SK-N-SH (cell line): ENCODE measurements at regions not wholly inside any gene's neighbourhood (a gene's known extent, or its start where the extent isn't known, plus 50 kb on each side); places are given as distances from the start of the nearest gene placed in this dataset.

Experiments
- CTCF ChIA-PET: fragments of 300-600, 350-600 bp; formaldehyde crosslinking; extraction: SDS; loops from one replicate; lab custom pipeline; 2021; lab: Yijun Ruan, JAX
- POLR2A ChIA-PET: fragments of 350-600 bp; sonication (Branson Sonifier 250); formaldehyde crosslinking; extraction: SDS; loops from one replicate; lab custom pipeline; 2020; ENCODE audit warnings: antibody characterized with exemption, inconsistent platforms; lab: Yijun Ruan, JAX
- DNase-seq: peaks from one replicate; pipeline ENCODE4 v3.0.0; 2012
- H2AFZ ChIP-seq: fragments of 200-600 bp; sonication (generic); 2 replicates; pipeline ENCODE4 v1.8.1; 2016; ENCODE audit warnings: antibody characterized with exemption, mild to moderate bottlenecking, low read depth
- H3F3A ChIP-seq: fragments of 200-600 bp; sonication (generic); replicated peaks from 2 replicates; pipeline ENCODE3; 2016; ENCODE audit warnings: antibody characterized with exemption, mild to moderate bottlenecking; ENCODE audit not compliant: insufficient read depth
- H3K27ac ChIP-seq, 2 experiments: fragments of 200-500 bp in 1 of 2; fragments of 200-600 bp in 1 of 2; sonication (Bioruptor generic) in 1 of 2; sonication (generic), shearing (Covaris generic) in 1 of 2; 2 replicates each; pipeline versions ENCODE4 v1.5.1 to v1.6.1; 2014 to 2016; ENCODE audit warnings: low read depth in 2 of 2, inconsistent platforms in 1 of 2, low read length in 1 of 2, mild to moderate bottlenecking in 1 of 2, mixed read lengths in 1 of 2
- H3K27me3 ChIP-seq: fragments of 200-600 bp; sonication (generic), shearing (Covaris generic); 2 replicates; pipeline ENCODE4 v1.6.1; 2016; ENCODE audit warnings: mixed run types; ENCODE audit not compliant: insufficient read depth
- H3K36me3 ChIP-seq, 2 experiments: fragments of 200-500 bp in 1 of 2; fragments of 200-600 bp in 1 of 2; sonication (Bioruptor generic) in 1 of 2; sonication (generic) in 1 of 2; replicated peaks in 1 of 2; 2 replicates each; pipeline versions ENCODE3 to v1.5.1; 2014 to 2016; ENCODE audit warnings: low read length in 1 of 2, mild to moderate bottlenecking in 1 of 2; ENCODE audit not compliant: insufficient read depth in 2 of 2, control insufficient read depth in 1 of 2
- H3K4me1 ChIP-seq, 2 experiments: fragments of 200-500 bp in 1 of 2; fragments of 200-600 bp in 1 of 2; sonication (Bioruptor generic) in 1 of 2; sonication (generic), shearing (Covaris generic) in 1 of 2; 2 replicates each; pipeline versions ENCODE4 v1.5.1 to v1.6.1; 2014 to 2016; ENCODE audit warnings: low read depth in 1 of 2, low read length in 1 of 2, mixed run types in 1 of 2; ENCODE audit not compliant: insufficient read depth in 2 of 2, control insufficient read depth in 1 of 2
- H3K4me2 ChIP-seq: fragments of 200-600 bp; sonication (generic), shearing (Covaris generic); 2 replicates; pipeline ENCODE4 v1.6.1; 2017; ENCODE audit warnings: mixed run types
- H3K4me3 ChIP-seq, 2 experiments: fragments of 200-500 bp in 1 of 2; fragments of 200-600 bp in 1 of 2; sonication (Bioruptor generic) in 1 of 2; sonication (generic), shearing (Covaris generic) in 1 of 2; 2 replicates each; pipeline versions ENCODE4 v1.5.1 to v1.8.1; 2014 to 2016; ENCODE audit warnings: low read depth in 2 of 2, inconsistent platforms in 1 of 2, low read length in 1 of 2, mild to moderate bottlenecking in 1 of 2, mixed read lengths in 1 of 2, moderate library complexity in 1 of 2
- H3K79me2 ChIP-seq: fragments of 200-600 bp; sonication (generic); 2 replicates; pipeline ENCODE4 v1.8.1; 2017; ENCODE audit warnings: mild to moderate bottlenecking; ENCODE audit not compliant: insufficient read depth
- H3K9ac ChIP-seq: fragments of 200-600 bp; sonication (generic); 2 replicates; pipeline ENCODE4 v1.6.1; 2017; ENCODE audit warnings: mixed run types
- H3K9me2 ChIP-seq: fragments of 200-600 bp; sonication (generic); 2 replicates; pipeline ENCODE4 v1.6.1; 2017; ENCODE audit warnings: mixed run types
- H3K9me3 ChIP-seq: fragments of 200-600 bp; sonication (generic); 2 replicates; pipeline ENCODE4 v1.6.1; 2017; ENCODE audit warnings: mixed run types, mild to moderate bottlenecking, moderate library complexity
- H4K20me1 ChIP-seq: fragments of 200-600 bp; sonication (generic); 2 replicates; pipeline ENCODE4 v1.6.1; 2017; ENCODE audit warnings: mild to moderate bottlenecking, mixed run types; ENCODE audit not compliant: insufficient read depth
- CHD2 ChIP-seq: fragments of 150-350 bp; IDR thresholded peaks from 2 replicates; pipeline ENCODE4 v1.6.1; 2018; ENCODE audit warnings: low read length; ENCODE audit not compliant: partially characterized antibody
- ELF1 ChIP-seq: IDR thresholded peaks from 2 replicates; pipeline ENCODE4 v1.4.0; 2012
- FOXM1 ChIP-seq: IDR thresholded peaks from 2 replicates; pipeline ENCODE4 v1.4.0; 2012; ENCODE audit warnings: low read depth, mild to moderate bottlenecking
- IRF3 ChIP-seq: fragments of 150-350 bp; IDR thresholded peaks from 2 replicates; pipeline ENCODE4 v1.6.1; 2016; ENCODE audit warnings: mild to moderate bottlenecking, low read depth, low read length
- MAX ChIP-seq: IDR thresholded peaks from 2 replicates; pipeline ENCODE4 v1.4.0; 2012; ENCODE audit warnings: low read depth
- MXI1 ChIP-seq: IDR thresholded peaks from 2 replicates; pipeline ENCODE4 v1.6.1; 2012; ENCODE audit warnings: mild to moderate bottlenecking, low read depth, low read length, improper control_type of control experiment
- NFIC ChIP-seq: IDR thresholded peaks from 2 replicates; pipeline ENCODE4 v1.4.0; 2012; ENCODE audit warnings: borderline replicate concordance
- PBX3 ChIP-seq: IDR thresholded peaks from 2 replicates; pipeline ENCODE4; 2012
- RAD21 ChIP-seq: IDR thresholded peaks from 2 replicates; pipeline ENCODE4 v1.6.1; 2012; ENCODE audit warnings: mild to moderate bottlenecking, low read length
- RCOR1 ChIP-seq: fragments of 150-350 bp; IDR thresholded peaks from 2 replicates; pipeline ENCODE4 v1.6.1; 2017; ENCODE audit warnings: antibody characterized with exemption, low read length
- RFX5 ChIP-seq: IDR thresholded peaks from 2 replicates; pipeline ENCODE4 v1.6.1; 2012; ENCODE audit warnings: mild to moderate bottlenecking, improper control_type of control experiment, low read length
- RXRA ChIP-seq: IDR thresholded peaks from 2 replicates; pipeline ENCODE4 v1.4.0; 2012; ENCODE audit warnings: low read depth, mild to moderate bottlenecking, borderline replicate concordance
- SMC3 ChIP-seq: IDR thresholded peaks from 2 replicates; pipeline ENCODE4 v1.6.1; 2012; ENCODE audit warnings: low read depth, low read length, improper control_type of control experiment
- TAF1 ChIP-seq: IDR thresholded peaks from 2 replicates; pipeline ENCODE4 v1.6.1; 2012; ENCODE audit warnings: low read depth, mild to moderate bottlenecking, low read length, moderate library complexity, borderline replicate concordance
- USF2 ChIP-seq: fragments of 150-350 bp; IDR thresholded peaks from 2 replicates; pipeline ENCODE4 v1.6.1; 2017; ENCODE audit warnings: antibody characterized with exemption, low read length, low read depth, borderline replicate concordance
- WGBS: methylation state at CpG from one replicate; pipeline ENCODE4 v1.1.6; 2017; ENCODE audit warnings: low lambda C conversion rate; 5-methylcytosine and 5-hydroxymethylcytosine counted together

- CTCF ChIA-PET = no interaction called here
- Histone ChIP-seq H3K79me2 (no peaks in the 10 kb centered on the region), H4K20me1 (no peaks in the 10 kb centered on the region), H3K27ac (no peak overlapping the region), H3K9me2 (0 out of 2 replicates have a peak, but pooled peaks cover 3% of the 10 kb centered on the region), H3K4me1 (no peaks in the 10 kb centered on the region), H3K27me3 (no peaks in the 10 kb centered on the region), H3K4me2 (no peak overlapping the region), H3K4me3 (no peak overlapping the region), H3K9me3 (peaks cover 12% of the 10 kb centered on the region; the same call in 1 of the 2 replicates), H2AFZ (no peak overlapping the region), H3K9ac (no peak overlapping the region), H3K36me3 (no peaks in the 10 kb centered on the region), H3F3A (no peaks in the 10 kb centered on the region)
- no peak for TF ChIP-seq ELF1
- no peak for TF ChIP-seq FOXM1
- POLR2A ChIA-PET = no interaction called here
- DNase-seq = no peak
- 30% methylated on average over 2 of the region's 3 CpGs for WGBS
Measured at GRCh38 chr6:81822568-81822967, 70.1 kb upstream of the TENT5A start.

GRCh38 chr6:81821449-81821848 lies 69.0 kb upstream of the TENT5A start:
- Histone ChIP-seq H3K4me2 (no peak overlapping the region), H3K79me2 (no peaks in the 10 kb centered on the region), H3K4me1 (no peaks in the 10 kb centered on the region), H3K4me3 (no peak overlapping the region), H3K9me3 (peaks cover 8% of the 10 kb centered on the region; the same call in 1 of the 2 replicates), H2AFZ (no peak overlapping the region), H3K9ac (no peak overlapping the region), H3K27me3 (no peaks in the 10 kb centered on the region), H3K36me3 (no peaks in the 10 kb centered on the region), H3K27ac (no peak overlapping the region), H3K9me2 (0 out of 2 replicates have a peak, but pooled peaks cover 3% of the 10 kb centered on the region), H3F3A (no peaks in the 10 kb centered on the region), H4K20me1 (no peaks in the 10 kb centered on the region)
- TF ChIP-seq RAD21 = no peak
- TF ChIP-seq IRF3 = no peak
- TF ChIP-seq MAX = no peak
- no peak for TF ChIP-seq MXI1
- POLR2A ChIA-PET = no interaction called here
- CTCF ChIA-PET = no interaction called here
- no peak for DNase-seq

GRCh38 chr6:81820980-81821379 lies 68.5 kb upstream of the TENT5A start:
- Histone ChIP-seq H3F3A (no peaks in the 10 kb centered on the region), H3K79me2 (no peaks in the 10 kb centered on the region), H3K27ac (no peak overlapping the region), H3K27me3 (no peaks in the 10 kb centered on the region), H3K4me3 (no peak overlapping the region), H3K9me3 (peaks cover 3% of the 10 kb centered on the region; the same call in 1 of the 2 replicates), H3K9me2 (0 out of 2 replicates have a peak, but pooled peaks cover 3% of the 10 kb centered on the region), H2AFZ (no peak overlapping the region), H3K4me1 (no peaks in the 10 kb centered on the region), H3K9ac (no peak overlapping the region), H4K20me1 (no peaks in the 10 kb centered on the region), H3K36me3 (no peaks in the 10 kb centered on the region), H3K4me2 (no peak overlapping the region)
- POLR2A ChIA-PET = no interaction called here
- WGBS = 90% methylated on average over 1 of the region's 1 CpG
- CTCF ChIA-PET = no interaction called here
- no peak for TF ChIP-seq RXRA
- TF ChIP-seq NFIC = no peak
- no peak for TF ChIP-seq TAF1
- no peak for TF ChIP-seq CHD2
- no peak for TF ChIP-seq RFX5
- TF ChIP-seq SMC3 = no peak
- TF ChIP-seq PBX3 = no peak
- no peak for TF ChIP-seq ELF1
- no peak for TF ChIP-seq USF2
- no peak for TF ChIP-seq RCOR1
- no peak for DNase-seq
